ENCODE measurements at regions not wholly inside any gene's neighbourhood (a gene's known extent, or its start where the extent isn't known, plus 50 kb on each side); places are given as distances from the start of the nearest gene placed in this dataset.

GRCh38 chr11:110912437-110912836, 200.2 kb upstream of the ARHGAP20 start:
- DNase-seq: no peak

DNA sequence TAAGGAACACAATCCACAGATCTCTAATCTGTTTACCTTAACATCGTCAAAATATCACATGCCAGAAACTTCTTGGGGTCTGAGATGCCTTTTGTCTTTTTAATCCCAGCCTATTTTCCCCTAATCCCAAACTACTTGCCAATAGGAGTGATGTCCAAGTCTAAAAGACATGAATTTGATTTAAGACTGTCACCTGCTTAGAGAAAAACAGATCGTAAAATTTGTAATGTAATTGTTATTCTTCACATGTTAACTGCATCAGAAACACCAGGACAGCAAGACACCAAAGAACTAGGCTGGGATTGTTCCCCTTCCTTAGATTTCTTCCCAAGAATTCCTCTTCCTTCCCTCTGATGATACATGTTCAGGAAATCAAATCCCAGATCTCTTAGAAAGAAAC, 198.1 kb upstream of the ARHGAP20 start:
- DNase-seq: no peak

- DNase-seq: no peak
Observed at GRCh38 chr11:110909336-110909735, 197.1 kb upstream of the ARHGAP20 start.

GRCh38 chr11:110908401-110909105, 196.3 kb upstream of the ARHGAP20 start:
- DNase-seq: no peak

- DNase-seq: no peak
Observed at GRCh38 chr11:110907629-110908028, 195.4 kb upstream of the ARHGAP20 start.

- DNase-seq: no peak
Observed at GRCh38 chr11:110903830-110904229, 191.6 kb upstream of the ARHGAP20 start.

DNA sequence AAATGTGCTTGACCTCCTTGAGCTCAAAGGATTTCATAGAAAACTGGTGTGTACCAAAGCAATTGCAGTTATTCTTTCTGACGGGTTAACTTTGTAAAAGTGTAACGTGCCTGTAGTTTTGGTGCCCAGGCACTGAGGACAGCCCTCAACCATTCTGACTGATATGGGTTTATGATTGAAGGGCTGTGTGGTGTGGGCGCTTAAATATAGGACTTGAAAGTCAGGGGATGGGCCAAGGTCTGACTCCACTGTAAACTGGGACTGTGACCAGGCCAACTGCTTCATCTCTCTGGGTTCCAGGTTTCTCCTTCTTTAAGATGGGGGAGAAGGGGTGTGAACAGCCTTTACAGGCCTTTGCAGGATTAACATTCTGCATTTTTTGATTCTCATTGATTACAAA, 191.1 kb upstream of the ARHGAP20 start:
- DNase-seq: no peak

DNA sequence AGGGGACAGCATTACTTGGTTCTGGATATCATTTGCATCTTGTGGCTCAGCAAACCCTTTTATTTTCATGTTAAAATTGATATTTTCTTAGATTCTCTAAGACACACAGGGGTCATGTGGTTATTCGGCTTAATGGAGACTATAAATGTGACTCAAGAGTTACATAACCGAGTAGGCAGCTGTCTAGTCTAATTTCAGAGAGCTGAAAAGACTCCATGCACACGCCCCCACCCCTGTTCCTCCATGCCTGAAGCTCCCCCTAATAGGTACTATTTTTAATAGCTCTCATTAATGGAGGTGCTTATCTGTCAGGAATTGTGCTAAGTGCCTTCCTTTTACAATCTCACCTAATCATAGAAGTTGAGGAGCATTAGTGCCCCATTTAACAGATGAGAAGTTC, 189.2 kb upstream of the ARHGAP20 start:
- DNase-seq: no peak

- no peak for DNase-seq
Observed at GRCh38 chr11:110900426-110900825, 188.2 kb upstream of the ARHGAP20 start.

DNA sequence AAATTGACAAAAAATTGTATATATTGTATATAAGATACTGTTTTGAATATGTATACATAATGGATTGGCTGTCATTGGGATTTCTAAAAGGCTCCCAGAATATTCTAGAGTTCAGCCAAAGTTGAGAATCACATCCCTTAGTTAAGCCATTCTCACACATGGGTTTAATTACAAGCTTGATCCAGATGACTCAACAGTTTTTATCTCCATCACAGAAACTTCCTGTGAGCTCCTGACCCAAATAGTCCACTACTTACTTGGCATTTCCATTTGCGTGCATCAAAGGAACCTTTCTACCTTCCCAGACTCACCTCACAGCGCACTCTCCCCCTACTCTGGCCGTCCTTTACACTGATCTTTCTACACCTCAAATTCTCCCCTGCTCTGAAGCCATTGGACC, 184.8 kb upstream of the ARHGAP20 start:
- DNase-seq: no peak

GRCh38 chr11:110896358-110896757, 184.1 kb upstream of the ARHGAP20 start:
- DNase-seq: no peak

DNA sequence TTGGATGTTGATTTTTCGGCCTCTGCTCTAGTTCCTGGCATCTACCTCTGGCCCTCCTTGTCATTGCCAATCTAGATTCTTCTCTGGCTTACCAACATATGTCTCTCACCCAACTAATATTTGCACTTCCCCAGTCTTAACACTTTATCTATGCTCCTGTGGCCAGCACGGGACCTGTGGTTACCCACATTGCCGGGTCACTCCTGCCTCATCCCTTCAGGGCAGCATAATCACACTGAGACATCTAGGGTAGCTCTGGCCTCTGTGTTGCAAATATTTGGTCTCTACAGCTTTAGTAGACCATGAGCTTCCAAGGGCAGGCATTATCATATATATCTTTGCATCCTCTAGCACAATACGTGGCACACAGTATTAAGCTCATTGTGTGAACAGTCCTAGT, 182.0 kb upstream of the ARHGAP20 start:
- DNase-seq: no peak

GRCh38 chr11:110892741-110893285, 180.6 kb upstream of the ARHGAP20 start:
- DNase-seq: no peak

DNA sequence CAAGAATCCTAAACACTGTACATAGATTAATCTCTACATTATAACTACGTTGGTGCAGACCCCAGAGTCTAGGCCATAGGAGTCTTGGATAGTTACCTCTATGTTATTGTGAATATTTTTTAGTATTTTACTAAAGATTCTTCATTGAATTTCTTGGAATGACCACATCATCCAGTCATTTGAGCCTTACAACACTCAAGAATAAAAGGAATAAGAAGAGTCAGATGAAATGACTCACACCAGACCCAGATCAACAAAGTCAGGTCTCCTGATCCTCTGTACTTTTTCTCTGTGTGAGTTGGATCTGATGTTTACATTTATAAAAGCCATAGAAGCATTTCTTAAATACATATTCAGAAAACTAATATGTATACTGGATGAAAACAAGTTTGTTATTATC, 179.2 kb upstream of the ARHGAP20 start:
- no peak for DNase-seq

DNA sequence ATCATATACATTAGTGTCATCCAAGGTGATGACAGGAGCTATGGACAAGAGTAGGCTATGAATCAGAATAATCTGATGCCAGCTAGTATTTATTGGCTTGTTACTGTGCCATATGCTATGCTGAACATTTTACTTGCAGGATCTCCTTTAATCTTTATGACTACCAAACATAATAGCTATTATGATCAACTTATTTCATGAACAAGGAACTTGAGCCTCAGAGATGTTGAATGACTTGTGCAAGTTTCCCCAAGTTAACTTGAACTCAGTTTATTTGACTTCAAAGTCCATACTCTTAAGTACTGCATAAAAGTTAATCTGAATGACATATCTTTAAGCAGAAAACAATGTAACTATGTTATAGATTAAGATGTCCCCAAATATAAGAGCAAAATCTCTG, 178.8 kb upstream of the ARHGAP20 start:
- DNase-seq: no peak

DNA sequence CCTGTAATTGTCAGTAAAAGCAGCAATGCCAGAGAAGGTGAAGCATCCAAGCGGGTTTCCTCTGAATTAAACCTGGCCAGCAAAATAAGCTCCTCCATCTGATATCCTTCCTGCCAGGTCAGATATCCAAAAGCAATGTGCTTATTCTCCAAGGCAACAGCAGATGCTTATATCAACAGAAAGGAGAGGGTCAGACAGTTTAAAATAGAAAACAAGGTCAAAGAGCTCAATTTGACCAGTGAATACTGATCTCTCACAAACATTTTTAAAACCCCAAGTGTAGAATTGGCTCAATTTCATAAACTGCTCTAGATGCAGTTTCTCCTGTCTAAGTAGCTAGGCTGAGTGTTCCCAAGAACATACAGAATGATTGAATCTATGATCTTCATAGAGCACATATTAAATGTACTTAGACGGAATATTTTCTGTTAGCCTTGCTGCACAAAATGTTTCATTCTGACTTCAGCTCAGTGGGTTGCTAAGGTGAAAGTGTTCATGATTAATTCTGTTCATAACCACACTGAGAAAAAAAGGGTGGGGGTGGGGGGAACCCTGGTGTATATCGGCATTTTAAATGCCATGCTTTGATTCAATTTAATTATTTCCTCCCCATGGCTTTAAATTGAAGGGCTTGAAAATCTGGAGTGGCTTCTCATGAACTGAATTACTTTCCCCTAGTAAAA, 174.2 kb upstream of the ARHGAP20 start:
- DNase-seq: no peak

DNA sequence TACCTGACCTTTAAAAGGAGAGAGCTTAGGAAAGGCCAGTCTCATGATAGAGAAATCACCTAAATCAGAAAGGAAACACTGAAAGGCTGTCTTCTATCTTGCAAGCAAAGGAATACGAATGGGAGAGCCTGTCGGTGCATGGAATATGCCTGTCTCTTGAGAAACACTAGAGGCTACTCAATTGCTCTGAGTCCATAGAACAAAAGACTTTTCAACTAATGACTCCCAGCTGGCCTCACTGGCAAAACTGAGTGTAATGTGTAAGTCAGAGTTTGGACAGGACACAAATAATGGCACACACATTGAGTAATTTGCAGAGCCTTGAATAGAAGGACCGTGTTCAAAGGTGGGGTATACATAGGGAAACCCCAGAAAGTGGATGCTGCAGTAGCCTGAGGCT, 171.0 kb upstream of the ARHGAP20 start:
- DNase-seq: no peak

- DNase-seq: no peak
Observed at GRCh38 chr11:110878513-110878912, 166.3 kb upstream of the ARHGAP20 start.

DNA sequence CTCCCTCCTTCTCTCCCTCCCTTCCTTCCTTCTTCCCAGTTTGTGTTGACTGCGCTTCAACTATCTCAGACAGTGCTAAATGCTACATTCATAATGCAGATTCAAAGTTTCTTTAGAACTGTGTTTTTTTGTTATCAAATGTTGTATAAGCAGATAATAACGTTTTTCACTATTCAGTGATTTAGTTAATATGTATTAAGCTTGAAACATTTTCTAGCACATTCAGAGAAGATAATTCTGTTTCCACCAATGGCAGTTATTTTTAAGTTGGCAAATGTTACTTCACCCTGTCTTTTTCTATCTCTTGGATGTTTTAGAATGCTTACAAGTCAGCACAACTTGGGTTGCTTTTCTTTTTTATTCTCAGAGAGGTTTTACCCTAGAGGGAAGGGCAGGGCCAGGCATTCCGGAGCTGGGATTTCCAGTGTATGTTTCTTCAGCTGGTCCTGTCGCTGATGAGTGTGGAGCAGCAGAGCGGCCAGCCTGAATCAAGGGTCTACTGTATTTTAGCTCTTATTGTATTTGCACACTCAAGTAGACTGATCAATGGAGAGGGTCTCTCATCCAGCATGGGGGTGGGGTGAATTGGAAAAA, 162.3 kb upstream of the ARHGAP20 start:
- no peak for DNase-seq

DNA sequence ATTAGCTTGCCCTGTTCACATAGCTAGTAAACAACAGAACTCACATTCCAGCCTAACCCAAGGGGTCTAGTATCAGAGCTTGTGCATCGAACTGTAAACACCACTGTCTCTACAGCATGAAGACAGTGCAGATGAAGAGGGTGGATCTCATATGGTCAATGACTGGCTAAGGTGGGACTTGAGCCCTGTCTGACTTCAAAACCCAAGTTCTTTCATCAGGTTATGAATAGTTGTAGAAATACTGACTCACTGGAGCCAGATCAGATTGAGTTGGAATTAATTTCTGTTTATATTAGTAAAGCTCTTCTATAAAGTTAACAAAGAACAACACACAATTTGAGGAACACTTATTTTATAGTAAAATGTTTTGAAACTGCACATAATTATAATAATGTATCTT, 161.7 kb upstream of the ARHGAP20 start:
- no peak for DNase-seq

- DNase-seq: no peak
Observed at GRCh38 chr11:110870816-110871522, 158.7 kb upstream of the ARHGAP20 start.

DNA sequence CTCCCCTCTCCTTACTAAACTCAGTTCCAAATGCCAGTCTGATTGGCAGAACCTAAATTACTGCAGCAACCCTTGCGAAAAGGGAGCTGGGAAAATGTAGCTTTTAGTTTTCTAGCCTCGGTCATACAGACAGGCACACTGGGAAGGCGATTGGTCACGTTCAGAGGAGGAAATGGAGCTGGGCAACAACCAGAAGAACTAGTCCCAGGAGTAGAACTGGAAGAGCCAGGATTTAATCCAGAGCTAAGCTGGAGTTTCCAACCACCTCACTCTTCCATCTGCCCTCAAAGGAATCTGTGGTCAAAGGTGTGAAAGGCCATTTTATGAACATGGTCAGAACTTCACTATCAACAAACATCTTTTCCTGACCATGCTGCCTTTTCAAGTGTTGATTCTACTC, 155.7 kb upstream of the ARHGAP20 start:
- DNase-seq: no peak

- no peak for DNase-seq
Observed at GRCh38 chr11:110866081-110866480, 153.8 kb upstream of the ARHGAP20 start.

GRCh38 chr11:110862407-110862806, 150.2 kb upstream of the ARHGAP20 start:
- no peak for DNase-seq
